Heart left ventricle (tissue), 16 donors: ENCODE measurements at regions not wholly inside any gene's neighbourhood (a gene's known extent, or its start where the extent isn't known, plus 50 kb on each side); places are given as distances from the start of the nearest gene placed in this dataset.

Experiments used
- ATAC-seq, 4 donors: fragments of 200-7000 bp; cut with Tn5 transposase; one replicate each; pipeline ENCODE4 v1.9.1; 2020 to 2022; ENCODE audit warnings: moderate library complexity in 4 of 4, mild to moderate bottlenecking in 3 of 4, moderate number of reproducible peaks in 1 of 4
- DNase-seq, 5 donors: peaks; one replicate each; pipeline ENCODE4 v3.0.0-alpha.2; 2020
- H3K27ac ChIP-seq, 12 donors: fragments of 200-600 bp; sonication (generic) in 4 of 12; one replicate each; pipeline versions ENCODE4 v1.5.0 to v1.8.0; 2016 to 2022; ENCODE audit warnings: mild to moderate bottlenecking in 2 of 12
- H3K27me3 ChIP-seq, 9 donors: fragments of 200-600 bp; sonication (generic) in 2 of 9; one replicate each; pipeline versions ENCODE4 v1.5.1 to v1.8.0; 2016 to 2022; ENCODE audit warnings: mild to moderate bottlenecking in 3 of 9
- H3K36me3 ChIP-seq, 9 donors: fragments of 200-600 bp; sonication (generic) in 2 of 9; one replicate each; pipeline versions ENCODE4 v1.5.0 to v1.8.0; 2018 to 2022; ENCODE audit warnings: mild to moderate bottlenecking in 2 of 9
- H3K4me1 ChIP-seq, 12 donors: fragments of 200-600 bp; sonication (generic) in 4 of 12; one replicate each; pipeline versions ENCODE4 v1.5.0 to v1.8.0; 2016 to 2022; ENCODE audit warnings: mild to moderate bottlenecking in 3 of 12
- H3K4me3 ChIP-seq, 12 donors: fragments of 200-600 bp; sonication (generic) in 4 of 12; one replicate each; pipeline versions ENCODE4 v1.5.0 to v1.8.0; 2017 to 2022; ENCODE audit warnings: mild to moderate bottlenecking in 9 of 12, moderate library complexity in 4 of 12
- H3K9me3 ChIP-seq, 12 donors: fragments of 200-600 bp; sonication (generic) in 4 of 12; one replicate each; pipeline versions ENCODE4 v1.5.0 to v1.8.0; 2016 to 2022; ENCODE audit warnings: mild to moderate bottlenecking in 1 of 12
- POLR2A ChIP-seq, 2 donors: fragments of 450-650 bp; IDR thresholded peaks; one replicate each; pipeline ENCODE4 v1.6.1; 2017; ENCODE audit warnings: antibody characterized with exemption in 2 of 2, mild to moderate bottlenecking in 2 of 2, moderate library complexity in 2 of 2
- WGBS, 4 donors: extraction: QIAGEN DNeasy Blood & Tissue Kit in 2 of 4; methylation state at CpG; one replicate each; pipeline versions ENCODE4 v1.1.5 to v1.1.7; 2013 to 2018; 5-methylcytosine and 5-hydroxymethylcytosine counted together
- intact Hi-C, 10 donors: fragments of 100-400 bp; cut with DNase I; formaldehyde crosslinking; loops; one replicate each; pipeline versions ENCODE4 v1.11.1 to v1.14.2; 2022
- TF ChIP-seq, protein P1 (sequence below), 12 donors: fragments of 200-600 bp; sonication (generic) in 4 of 12; IDR thresholded peaks; one replicate each; pipeline versions ENCODE4 v1.5.0 to v1.8.0; 2018 to 2022; ENCODE audit warnings: antibody characterized with exemption in 12 of 12, mild to moderate bottlenecking in 5 of 12
- donor health status: ischemic (EF 13 %, LVEDD 7.1; RV severe dilation, severe dysfunction).
- donor health status: healthy with polysubstance abuse.
- donor health status: DM: no; HTN: yes; CAD: no.
- donor health status: DM: no; HTN: no; CAD: no.
- donor health status: ischemic (EF 25% LVEDD 6.9; RV normal size, moderate dysfunction).
- donor health status: ischemic (EF 25% LVEDD 5.7; RV mildly dilated, moderate dysfunction).
- donor health status: healthy.
- donor health status: DM: yes; HTN: yes; CAD: no.
- donor health status: ischemic (EF 35%, LVEDD 5.7; RV mildly dilated, moderate dysfunction).
- donor health status: nonischemic (EF 11% LVEDD 7.7; RV severe dilation, severe dysfunction).
- donor health status: DM: yes; HTN: yes; CAD: no.
- donor health status: PGD.
- donor health status: ischemic (EF 29% LVEDD 5.4; RV normal size, mild dysfunction).
- donor health status: nonischemic (EF 23%, LVEDD 6.1; RV moderate dilation, normal function).

DNA sequence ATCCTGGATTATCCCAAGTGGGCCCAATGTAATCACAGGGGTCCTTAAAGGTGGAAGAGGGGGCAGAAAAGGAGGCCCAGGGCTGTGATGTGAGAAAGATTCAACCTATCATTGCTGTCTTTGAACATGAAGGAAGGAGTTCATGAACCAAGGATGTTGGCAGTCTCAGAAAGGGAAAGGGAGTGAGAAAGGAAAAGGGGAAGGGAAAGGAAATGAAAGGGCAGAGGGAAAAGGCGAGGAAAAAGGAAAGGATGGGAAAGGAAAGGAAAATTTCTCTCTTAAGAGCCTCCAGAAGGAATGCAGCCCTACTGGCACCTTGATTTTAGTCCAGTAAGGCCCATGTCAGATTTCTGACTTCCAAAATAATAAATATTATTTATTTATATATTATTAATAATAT is 687.8 kb downstream of the COL12A1 start:
- Histone ChIP-seq H3K9me3 (peaks cover 0 to 24% (median 5%) of the 10 kb centered on the region in 12 donors), H3K4me3 (no peak overlapping the region), H3K27me3 (no peaks in the 10 kb centered on the region), H3K27ac (no peak overlapping the region), H3K36me3 (no peaks in the 10 kb centered on the region), H3K4me1 (no peaks in the 10 kb centered on the region)
- 53 to 83% (median 63%) methylated on average over 1 of the region's 1 CpG for WGBS, 4 donors
- TF ChIP-seq, protein P1, sequence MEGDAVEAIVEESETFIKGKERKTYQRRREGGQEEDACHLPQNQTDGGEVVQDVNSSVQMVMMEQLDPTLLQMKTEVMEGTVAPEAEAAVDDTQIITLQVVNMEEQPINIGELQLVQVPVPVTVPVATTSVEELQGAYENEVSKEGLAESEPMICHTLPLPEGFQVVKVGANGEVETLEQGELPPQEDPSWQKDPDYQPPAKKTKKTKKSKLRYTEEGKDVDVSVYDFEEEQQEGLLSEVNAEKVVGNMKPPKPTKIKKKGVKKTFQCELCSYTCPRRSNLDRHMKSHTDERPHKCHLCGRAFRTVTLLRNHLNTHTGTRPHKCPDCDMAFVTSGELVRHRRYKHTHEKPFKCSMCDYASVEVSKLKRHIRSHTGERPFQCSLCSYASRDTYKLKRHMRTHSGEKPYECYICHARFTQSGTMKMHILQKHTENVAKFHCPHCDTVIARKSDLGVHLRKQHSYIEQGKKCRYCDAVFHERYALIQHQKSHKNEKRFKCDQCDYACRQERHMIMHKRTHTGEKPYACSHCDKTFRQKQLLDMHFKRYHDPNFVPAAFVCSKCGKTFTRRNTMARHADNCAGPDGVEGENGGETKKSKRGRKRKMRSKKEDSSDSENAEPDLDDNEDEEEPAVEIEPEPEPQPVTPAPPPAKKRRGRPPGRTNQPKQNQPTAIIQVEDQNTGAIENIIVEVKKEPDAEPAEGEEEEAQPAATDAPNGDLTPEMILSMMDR (IDR thresholded peaks at IDR 0.05), result no peak
- no peak for TF ChIP-seq POLR2A (IDR thresholded peaks at IDR 0.05)
- no peak for ATAC-seq
- no peak for DNase-seq
- intact Hi-C loops, result no loop called here

DNA sequence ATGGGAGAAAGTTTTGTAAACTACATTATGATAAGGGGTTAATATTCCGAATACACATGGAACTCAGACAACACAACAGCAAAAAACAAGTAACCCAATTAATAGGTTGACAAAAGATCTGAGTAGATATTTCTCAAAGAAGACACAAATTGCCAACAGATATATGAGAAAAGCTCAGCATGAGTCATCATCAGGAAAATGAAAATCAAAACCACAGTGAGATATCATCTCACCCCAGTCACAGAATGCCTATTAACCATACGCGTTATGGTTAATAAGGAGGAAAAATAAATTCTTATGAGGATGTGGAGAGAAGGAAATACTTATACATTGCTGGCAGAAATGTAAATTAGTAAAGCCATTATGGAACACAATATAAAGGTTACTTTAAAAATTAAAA is 695.0 kb downstream of the COL12A1 start:
- Histone ChIP-seq H3K27ac (no peak overlapping the region), H3K4me3 (no peak overlapping the region), H3K36me3 (no peaks in the 10 kb centered on the region), H3K4me1 (no peaks in the 10 kb centered on the region), H3K27me3 (no peaks in the 10 kb centered on the region), H3K9me3 (peaks cover 0 to 42% (median 27%) of the 10 kb centered on the region in 12 donors)
- TF ChIP-seq, protein P1 (IDR thresholded peaks at IDR 0.05), result no peak
- TF ChIP-seq POLR2A (IDR thresholded peaks at IDR 0.05), result no peak
- 92 to 94% (median 93%) methylated on average over 3 of the region's 3 CpGs for WGBS, 4 donors
- DNase-seq (no peak), ATAC-seq (no peak)
- intact Hi-C loops, result no loop called here

DNA sequence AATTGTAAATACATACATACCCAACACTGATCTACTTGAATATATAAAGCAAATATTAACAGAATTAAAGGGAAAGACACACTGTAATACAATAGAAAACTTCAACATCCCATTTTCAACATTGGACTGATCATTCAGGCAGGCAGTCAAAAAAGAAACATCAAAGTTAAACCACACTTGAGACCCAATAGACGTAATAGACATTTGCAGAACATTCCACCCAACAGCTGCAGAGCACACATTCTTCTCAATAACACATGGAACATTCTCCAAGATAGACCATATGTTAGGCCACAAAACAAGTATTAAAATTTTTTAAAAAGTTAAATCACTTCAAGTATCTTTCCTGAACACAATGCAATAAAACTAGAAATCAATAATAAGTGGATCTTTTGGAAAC is 698.2 kb downstream of the COL12A1 start:
- Histone ChIP-seq H3K9me3 (peaks cover 0 to 52% (median 37%) of the 10 kb centered on the region in 12 donors), H3K36me3 (no peaks in the 10 kb centered on the region), H3K4me1 (no peaks in the 10 kb centered on the region), H3K27me3 (no peaks in the 10 kb centered on the region), H3K27ac (no peak overlapping the region), H3K4me3 (no peak overlapping the region)
- no peak for ATAC-seq
- intact Hi-C loops, result no loop called here
- no peak for DNase-seq
- TF ChIP-seq, protein P1 (IDR thresholded peaks at IDR 0.05), result no peak
- no peak for TF ChIP-seq POLR2A (IDR thresholded peaks at IDR 0.05)
- WGBS, 4 donors, result 54 to 77% (median 67%) methylated on average over 1 of the region's 1 CpG

DNA sequence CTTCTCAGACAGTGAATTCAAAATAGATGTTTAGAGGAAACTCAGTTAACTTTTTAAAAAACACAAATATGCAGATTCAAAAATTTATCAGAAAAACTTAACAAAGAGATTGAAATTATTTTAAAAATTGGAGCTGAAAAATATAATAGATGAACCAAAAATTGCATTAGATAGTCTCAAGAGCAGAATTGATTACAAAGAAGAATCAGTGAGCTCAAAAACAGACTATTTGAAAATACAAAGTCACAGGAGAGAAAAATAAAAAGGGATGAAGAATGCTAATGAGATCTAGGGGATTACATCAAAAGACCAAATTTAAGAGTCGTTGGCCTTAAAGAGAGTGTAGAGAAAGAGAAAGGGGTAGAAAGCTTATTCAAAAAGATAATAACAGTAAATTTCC is 700.5 kb downstream of the COL12A1 start:
- TF ChIP-seq, protein P1 (IDR thresholded peaks at IDR 0.05), result no peak
- no peak for TF ChIP-seq POLR2A (IDR thresholded peaks at IDR 0.05)
- H3K9me3 ChIP-seq, result peaks cover 0 to 44% (median 32%) of the 10 kb centered on the region in 12 donors

More for the DNA sequence above, 700.5 kb downstream of the COL12A1 start:
- intact Hi-C loops, result no loop called here
- ATAC-seq (no peak), DNase-seq (no peak)
- H3K4me3 ChIP-seq, result no peak overlapping the region
- no peaks in the 10 kb centered on the region for H3K4me1 ChIP-seq
- no peak overlapping the region for H3K27ac ChIP-seq
- no peaks in the 10 kb centered on the region for H3K27me3 ChIP-seq
- no peaks in the 10 kb centered on the region for H3K36me3 ChIP-seq
- WGBS, 4 donors, result 66 to 80% (median 74%) methylated on average over 1 of the region's 1 CpG
